ENCODE measurements at regions not wholly inside any gene's neighbourhood (a gene's known extent, or its start where the extent isn't known, plus 50 kb on each side); places are given as distances from the start of the nearest gene placed in this dataset.

- Histone ChIP-seq H3K14ac (ENCODE audit: low read length) (no peak overlapping the region), H3K79me1 (ENCODE audit: low read depth, low read length) (no peaks in the 10 kb centered on the region), H3K9me3 (replicated peaks in 1 of 2; ENCODE audit: control insufficient read depth in 2 of 2, insufficient read depth in 1 of 2, low read depth in 1 of 2, low read length in 2 of 2) (no peaks in the 10 kb centered on the region), H3K4ac (ENCODE audit: low read length) (no peak overlapping the region), H3K9ac (ENCODE audit: low read depth, low read length, poor library complexity) (no peak overlapping the region), H2BK120ac (ENCODE audit: low read depth, low read length) (no peak overlapping the region), H3K4me3 (ENCODE audit: low read length in 2 of 2) (no peak overlapping the region), H2AK5ac (ENCODE audit: low read depth, low read length) (no peak overlapping the region), H3K4me2 (ENCODE audit: insufficient read depth, low read length, poor library complexity, severe bottlenecking) (no peak overlapping the region), H3K27me3 (ENCODE audit: control insufficient read depth in 3 of 3, insufficient read depth in 3 of 3, low read depth in 1 of 3, low read length in 3 of 3) (no peaks in the 10 kb centered on the region), H2BK5ac (ENCODE audit: low read length) (no peak overlapping the region), H2BK12ac (ENCODE audit: low read length) (no peak overlapping the region), H2BK15ac (ENCODE audit: low read length) (no peak overlapping the region), H3K27ac (replicated peaks; ENCODE audit: low read length) (no peak overlapping the region), H4K8ac (ENCODE audit: low read depth, low read length) (no peak overlapping the region), H4K91ac (ENCODE audit: low read depth, low read length, poor library complexity) (no peak overlapping the region), H3K36me3 (replicated peaks in 1 of 2; ENCODE audit: control insufficient read depth in 2 of 2, insufficient read depth in 2 of 2, low read length in 2 of 2) (no peaks in the 10 kb centered on the region), H3K18ac (ENCODE audit: low read length) (no peak overlapping the region), H3K4me1 (ENCODE audit: control insufficient read depth in 2 of 2, insufficient read depth in 1 of 2, low read depth in 1 of 2, low read length in 2 of 2) (no peaks in the 10 kb centered on the region), H2AFZ (ENCODE audit: low read length) (no peak overlapping the region), H3K23ac (ENCODE audit: low read depth, low read length, poor library complexity) (no peak overlapping the region)
- no CpG with 5 or more reads among the region's 1 CpG for WGBS, 2 donors (ENCODE audit: extremely low coverage in 2 of 2, insufficient read length in 2 of 2, insufficient replicate concordance in 1 of 2)
- no peak for DNase-seq (ENCODE audit: low spot score)
Measured at GRCh38 chrX:138037548-138037947, 471.6 kb downstream of the ZIC3 start.

- H2BK120ac ChIP-seq (ENCODE audit: low read depth, low read length) = no peak overlapping the region
- H3K27ac ChIP-seq (replicated peaks; ENCODE audit: low read length) = no peak overlapping the region
- no peak overlapping the region for H3K4me3 ChIP-seq (ENCODE audit: low read length in 2 of 2)
- no peaks in the 10 kb centered on the region for H3K27me3 ChIP-seq (ENCODE audit: control insufficient read depth in 3 of 3, insufficient read depth in 3 of 3, low read depth in 1 of 3, low read length in 3 of 3)
- no peak overlapping the region for H2AFZ ChIP-seq (ENCODE audit: low read length)
- no peaks in the 10 kb centered on the region for H3K36me3 ChIP-seq (replicated peaks in 1 of 2; ENCODE audit: control insufficient read depth in 2 of 2, insufficient read depth in 2 of 2, low read length in 2 of 2)
- WGBS, 2 donors (ENCODE audit: extremely low coverage in 2 of 2, insufficient read length in 2 of 2, insufficient replicate concordance in 1 of 2) = no CpG with 5 or more reads among the region's 3 CpGs
- no peak overlapping the region for H3K4ac ChIP-seq (ENCODE audit: low read length)
- H3K9me3 ChIP-seq (replicated peaks in 1 of 2; ENCODE audit: control insufficient read depth in 2 of 2, insufficient read depth in 1 of 2, low read depth in 1 of 2, low read length in 2 of 2) = no peaks in the 10 kb centered on the region
- H2BK12ac ChIP-seq (ENCODE audit: low read length) = no peak overlapping the region
- H3K79me1 ChIP-seq (ENCODE audit: low read depth, low read length) = no peaks in the 10 kb centered on the region
- H2BK5ac ChIP-seq (ENCODE audit: low read length) = no peak overlapping the region
- H4K8ac ChIP-seq (ENCODE audit: low read depth, low read length) = no peak overlapping the region
- H2AK5ac ChIP-seq (ENCODE audit: low read depth, low read length) = no peak overlapping the region
- no peak overlapping the region for H3K23ac ChIP-seq (ENCODE audit: low read depth, low read length, poor library complexity)
- no peak overlapping the region for H2BK15ac ChIP-seq (ENCODE audit: low read length)
- no peak overlapping the region for H3K18ac ChIP-seq (ENCODE audit: low read length)
- no peak overlapping the region for H3K4me2 ChIP-seq (ENCODE audit: insufficient read depth, low read length, poor library complexity, severe bottlenecking)
- H4K91ac ChIP-seq (ENCODE audit: low read depth, low read length, poor library complexity) = no peak overlapping the region
- no peak for DNase-seq (ENCODE audit: low spot score)
- no peak overlapping the region for H3K9ac ChIP-seq (ENCODE audit: low read depth, low read length, poor library complexity)
- H3K14ac ChIP-seq (ENCODE audit: low read length) = no peak overlapping the region
- no peaks in the 10 kb centered on the region for H3K4me1 ChIP-seq (ENCODE audit: control insufficient read depth in 2 of 2, insufficient read depth in 1 of 2, low read depth in 1 of 2, low read length in 2 of 2)
Measured at GRCh38 chrX:138057883-138058282, 492.0 kb downstream of the ZIC3 start.

- H3K4me1 ChIP-seq (ENCODE audit: control insufficient read depth in 2 of 2, insufficient read depth in 1 of 2, low read depth in 1 of 2, low read length in 2 of 2) = no peaks in the 10 kb centered on the region
- no peaks in the 10 kb centered on the region for H3K36me3 ChIP-seq (replicated peaks in 1 of 2; ENCODE audit: control insufficient read depth in 2 of 2, insufficient read depth in 2 of 2, low read length in 2 of 2)
- H3K27me3 ChIP-seq (ENCODE audit: control insufficient read depth in 3 of 3, insufficient read depth in 3 of 3, low read depth in 1 of 3, low read length in 3 of 3) = no peaks in the 10 kb centered on the region
- no peak overlapping the region for H2BK12ac ChIP-seq (ENCODE audit: low read length)
- H2BK5ac ChIP-seq (ENCODE audit: low read length) = no peak overlapping the region
- H3K4ac ChIP-seq (ENCODE audit: low read length) = no peak overlapping the region
- no peak overlapping the region for H3K18ac ChIP-seq (ENCODE audit: low read length)
- H3K9me3 ChIP-seq (replicated peaks in 1 of 2; ENCODE audit: control insufficient read depth in 2 of 2, insufficient read depth in 1 of 2, low read depth in 1 of 2, low read length in 2 of 2) = no peaks in the 10 kb centered on the region
- H3K14ac ChIP-seq (ENCODE audit: low read length) = no peak overlapping the region
- no peak overlapping the region for H4K91ac ChIP-seq (ENCODE audit: low read depth, low read length, poor library complexity)
- H3K9ac ChIP-seq (ENCODE audit: low read depth, low read length, poor library complexity) = no peak overlapping the region
- no peak overlapping the region for H3K4me2 ChIP-seq (ENCODE audit: insufficient read depth, low read length, poor library complexity, severe bottlenecking)
- WGBS, 2 donors (ENCODE audit: extremely low coverage in 2 of 2, insufficient read length in 2 of 2, insufficient replicate concordance in 1 of 2) = no CpG with 5 or more reads among the region's 5 CpGs
- H3K23ac ChIP-seq (ENCODE audit: low read depth, low read length, poor library complexity) = no peak overlapping the region
- no peak overlapping the region for H3K27ac ChIP-seq (replicated peaks; ENCODE audit: low read length)
- H2BK120ac ChIP-seq (ENCODE audit: low read depth, low read length) = no peak overlapping the region
- no peak overlapping the region for H2BK15ac ChIP-seq (ENCODE audit: low read length)
- no peak overlapping the region for H2AK5ac ChIP-seq (ENCODE audit: low read depth, low read length)
- H2AFZ ChIP-seq (ENCODE audit: low read length) = no peak overlapping the region
- H3K79me1 ChIP-seq (ENCODE audit: low read depth, low read length) = no peaks in the 10 kb centered on the region
- H4K8ac ChIP-seq (ENCODE audit: low read depth, low read length) = no peak overlapping the region
- H3K4me3 ChIP-seq (ENCODE audit: low read length in 2 of 2) = no peak overlapping the region
- no peak for DNase-seq (ENCODE audit: low spot score)
Measured at GRCh38 chrX:138058931-138059330, 493.0 kb downstream of the ZIC3 start.

- no peak overlapping the region for H2AFZ ChIP-seq (ENCODE audit: low read length)
- H3K79me1 ChIP-seq (ENCODE audit: low read depth, low read length) = no peaks in the 10 kb centered on the region
- H2AK5ac ChIP-seq (ENCODE audit: low read depth, low read length) = no peak overlapping the region
- no peaks in the 10 kb centered on the region for H3K4me1 ChIP-seq (ENCODE audit: control insufficient read depth in 2 of 2, insufficient read depth in 1 of 2, low read depth in 1 of 2, low read length in 2 of 2)
- H3K36me3 ChIP-seq (replicated peaks in 1 of 2; ENCODE audit: control insufficient read depth in 2 of 2, insufficient read depth in 2 of 2, low read length in 2 of 2) = no peaks in the 10 kb centered on the region
- no peak overlapping the region for H4K8ac ChIP-seq (ENCODE audit: low read depth, low read length)
- H3K18ac ChIP-seq (ENCODE audit: low read length) = no peak overlapping the region
- H3K23ac ChIP-seq (ENCODE audit: low read depth, low read length, poor library complexity) = no peak overlapping the region
- H3K4me2 ChIP-seq (ENCODE audit: insufficient read depth, low read length, poor library complexity, severe bottlenecking) = no peak overlapping the region
- no peak overlapping the region for H3K4ac ChIP-seq (ENCODE audit: low read length)
- H2BK12ac ChIP-seq (ENCODE audit: low read length) = no peak overlapping the region
- H2BK5ac ChIP-seq (ENCODE audit: low read length) = no peak overlapping the region
- H3K27ac ChIP-seq (replicated peaks; ENCODE audit: low read length) = no peak overlapping the region
- no peaks in the 10 kb centered on the region for H3K27me3 ChIP-seq (ENCODE audit: control insufficient read depth in 3 of 3, insufficient read depth in 3 of 3, low read depth in 1 of 3, low read length in 3 of 3)
- no peak overlapping the region for H4K91ac ChIP-seq (ENCODE audit: low read depth, low read length, poor library complexity)
- no peaks in the 10 kb centered on the region for H3K9me3 ChIP-seq (replicated peaks in 1 of 2; ENCODE audit: control insufficient read depth in 2 of 2, insufficient read depth in 1 of 2, low read depth in 1 of 2, low read length in 2 of 2)
- H3K4me3 ChIP-seq (ENCODE audit: low read length in 2 of 2) = no peak overlapping the region
- H2BK15ac ChIP-seq (ENCODE audit: low read length) = no peak overlapping the region
- H2BK120ac ChIP-seq (ENCODE audit: low read depth, low read length) = no peak overlapping the region
- no peak overlapping the region for H3K9ac ChIP-seq (ENCODE audit: low read depth, low read length, poor library complexity)
- DNase-seq (ENCODE audit: low spot score) = no peak
- no peak overlapping the region for H3K14ac ChIP-seq (ENCODE audit: low read length)
Measured at GRCh38 chrX:138067415-138067814, 501.5 kb downstream of the ZIC3 start.

All from neuronal stem cell (in vitro differentiated cells).